AG09309 (cell line): ENCODE measurements at regions not wholly inside any gene's neighbourhood (a gene's known extent, or its start where the extent isn't known, plus 50 kb on each side); places are given as distances from the start of the nearest gene placed in this dataset.

Experiments
- DNase-seq: peaks from one replicate; pipeline ENCODE4 v3.0.0-alpha.2; 2010; ENCODE audit warnings: low read depth
- H3K4me3 ChIP-seq: 2 replicates; pipeline ENCODE4 v1.5.1; 2011; ENCODE audit warnings: mild to moderate bottlenecking, low read depth, low read length, moderate library complexity; ENCODE audit not compliant: control insufficient read depth
- CTCF ChIP-seq: IDR thresholded peaks from 2 replicates; pipeline ENCODE4 v1.5.1; 2011; ENCODE audit warnings: mild to moderate bottlenecking, low read depth, low read length, inconsistent platforms; ENCODE audit not compliant: insufficient read depth, control insufficient read depth; ENCODE audit errors: missing control alignments

GRCh38 chr11:92623055-92623454 is 346.4 kb upstream of the MTNR1B start:
- no peak for TF ChIP-seq CTCF
- H3K4me3 ChIP-seq: no peak overlapping the region
- DNase-seq: no peak

GRCh38 chr11:92625894-92626293 is 343.6 kb upstream of the MTNR1B start:
- H3K4me3 ChIP-seq: no peak overlapping the region
- no peak for TF ChIP-seq CTCF
- DNase-seq: no peak

- no peak for TF ChIP-seq CTCF
- H3K4me3 ChIP-seq: no peak overlapping the region
- no peak for DNase-seq
These were observed 342.8 kb upstream of the MTNR1B start for GRCh38 chr11:92626624-92627023.

- no peak for TF ChIP-seq CTCF
- DNase-seq: peak; percentile 4
These were observed 341.7 kb upstream of the MTNR1B start for GRCh38 chr11:92627615-92628256.

GRCh38 chr11:92628401-92629292 is 340.8 kb upstream of the MTNR1B start:
- TF ChIP-seq CTCF: no peak
- DNase-seq: no peak
- no peak overlapping the region for H3K4me3 ChIP-seq

More at GRCh38 chr11:92627615-92628256, 341.7 kb upstream of the MTNR1B start:
- no peak overlapping the region for H3K4me3 ChIP-seq

- TF ChIP-seq CTCF: no peak
- no peak for DNase-seq
These were observed 337.0 kb upstream of the MTNR1B start for GRCh38 chr11:92632495-92632894.

More at GRCh38 chr11:92632495-92632894, 337.0 kb upstream of the MTNR1B start:
- no peak overlapping the region for H3K4me3 ChIP-seq
